Heart left ventricle (tissue), 13 donors: ENCODE measurements at regions not wholly inside any gene's neighbourhood (a gene's known extent, or its start where the extent isn't known, plus 50 kb on each side); places are given as distances from the start of the nearest gene placed in this dataset.

ENCODE experiments used
- POLR2A ChIP-seq, 2 donors: fragments of 450-650 bp; IDR thresholded peaks; one replicate each; pipeline ENCODE4 v1.6.1; 2017; ENCODE audit warnings: antibody characterized with exemption in 2 of 2, mild to moderate bottlenecking in 2 of 2, moderate library complexity in 2 of 2
- TF ChIP-seq, protein P1 (sequence below), 12 donors: fragments of 200-600 bp; sonication (generic) in 4 of 12; IDR thresholded peaks; one replicate each; pipeline versions ENCODE4 v1.5.0 to v1.8.0; 2018 to 2022; ENCODE audit warnings: antibody characterized with exemption in 12 of 12, mild to moderate bottlenecking in 5 of 12
- donor health status: ischemic (EF 13 %, LVEDD 7.1; RV severe dilation, severe dysfunction).
- donor health status: DM: no; HTN: yes; CAD: no.
- donor health status: DM: no; HTN: no; CAD: no.
- donor health status: ischemic (EF 25% LVEDD 6.9; RV normal size, moderate dysfunction).
- donor health status: ischemic (EF 25% LVEDD 5.7; RV mildly dilated, moderate dysfunction).
- donor health status: ischemic (EF 35%, LVEDD 5.7; RV mildly dilated, moderate dysfunction).
- donor health status: nonischemic (EF 11% LVEDD 7.7; RV severe dilation, severe dysfunction).
- donor health status: DM: yes; HTN: yes; CAD: no.
- donor health status: PGD.
- donor health status: ischemic (EF 29% LVEDD 5.4; RV normal size, mild dysfunction).
- donor health status: nonischemic (EF 23%, LVEDD 6.1; RV moderate dilation, normal function).

- TF ChIP-seq, protein P1, sequence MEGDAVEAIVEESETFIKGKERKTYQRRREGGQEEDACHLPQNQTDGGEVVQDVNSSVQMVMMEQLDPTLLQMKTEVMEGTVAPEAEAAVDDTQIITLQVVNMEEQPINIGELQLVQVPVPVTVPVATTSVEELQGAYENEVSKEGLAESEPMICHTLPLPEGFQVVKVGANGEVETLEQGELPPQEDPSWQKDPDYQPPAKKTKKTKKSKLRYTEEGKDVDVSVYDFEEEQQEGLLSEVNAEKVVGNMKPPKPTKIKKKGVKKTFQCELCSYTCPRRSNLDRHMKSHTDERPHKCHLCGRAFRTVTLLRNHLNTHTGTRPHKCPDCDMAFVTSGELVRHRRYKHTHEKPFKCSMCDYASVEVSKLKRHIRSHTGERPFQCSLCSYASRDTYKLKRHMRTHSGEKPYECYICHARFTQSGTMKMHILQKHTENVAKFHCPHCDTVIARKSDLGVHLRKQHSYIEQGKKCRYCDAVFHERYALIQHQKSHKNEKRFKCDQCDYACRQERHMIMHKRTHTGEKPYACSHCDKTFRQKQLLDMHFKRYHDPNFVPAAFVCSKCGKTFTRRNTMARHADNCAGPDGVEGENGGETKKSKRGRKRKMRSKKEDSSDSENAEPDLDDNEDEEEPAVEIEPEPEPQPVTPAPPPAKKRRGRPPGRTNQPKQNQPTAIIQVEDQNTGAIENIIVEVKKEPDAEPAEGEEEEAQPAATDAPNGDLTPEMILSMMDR (IDR thresholded peaks at IDR 0.05) = no peak
- no peak for TF ChIP-seq POLR2A (IDR thresholded peaks at IDR 0.05)
Measured at GRCh38 chr3:43915546-43915945, 224.8 kb downstream of the ABHD5 start.
